Uterus (tissue), 3 donors: ENCODE measurements at regions not wholly inside any gene's neighbourhood (a gene's known extent, or its start where the extent isn't known, plus 50 kb on each side); places are given as distances from the start of the nearest gene placed in this dataset.

ENCODE experiments used
- DNase-seq, 2 donors: peaks; one replicate each; pipeline ENCODE4 v3.0.0-alpha.2; 2019 to 2020
- H3K27ac ChIP-seq, 2 donors: fragments of 200-600 bp; sonication (generic); 1 replicate in 1 of 2; 2 replicates in 1 of 2; pipeline ENCODE4 v1.5.1; 2016 to 2018
- H3K27me3 ChIP-seq, 2 donors: fragments of 200-600 bp; sonication (generic); one replicate each; pipeline ENCODE4 v1.5.1; 2018 to 2019; ENCODE audit warnings: control low read depth in 1 of 2
- H3K36me3 ChIP-seq, 2 donors: fragments of 200-600 bp; sonication (generic); one replicate each; pipeline ENCODE4 v1.5.1; 2019; ENCODE audit warnings: control low read depth in 1 of 2
- H3K4me1 ChIP-seq, 2 donors: fragments of 200-600 bp; sonication (generic); one replicate each; pipeline ENCODE4 v1.5.1; 2018 to 2019; ENCODE audit warnings: control low read depth in 1 of 2
- H3K4me3 ChIP-seq, 2 donors: fragments of 200-600 bp; sonication (generic); 1 replicate in 1 of 2; 2 replicates in 1 of 2; pipeline ENCODE4 v1.5.1; 2018 to 2019; ENCODE audit warnings: mild to moderate bottlenecking in 1 of 2
- H3K9me3 ChIP-seq, 2 donors: fragments of 200-600 bp; sonication (generic); one replicate each; pipeline ENCODE4 v1.5.1; 2019; ENCODE audit warnings: control low read depth in 1 of 2
- POLR2A ChIP-seq, 2 donors: fragments of 450-650 bp; IDR thresholded peaks; one replicate each; pipeline ENCODE4 v1.6.1; 2016; ENCODE audit warnings: antibody characterized with exemption in 2 of 2, mild to moderate bottlenecking in 1 of 2, moderate library complexity in 1 of 2
- intact Hi-C: fragments of 100-400 bp; cut with DNase I; formaldehyde crosslinking; loops from one replicate; pipeline ENCODE4 v1.15.1; 2023; ENCODE audit warnings: low total_unique reads
- TF ChIP-seq, protein P1 (sequence below), 4 experiments: fragments of 200-600 bp in 2 of 4; fragments of 450-650 bp in 2 of 4; sonication (generic) in 2 of 4; IDR thresholded peaks; one replicate each; pipeline ENCODE4 v1.5.1; 2016 to 2019; ENCODE audit warnings: antibody characterized with exemption in 4 of 4, mild to moderate bottlenecking in 2 of 4, moderate library complexity in 1 of 4
- donor health status: DM: yes; HTN: yes; CAD: no.

DNA sequence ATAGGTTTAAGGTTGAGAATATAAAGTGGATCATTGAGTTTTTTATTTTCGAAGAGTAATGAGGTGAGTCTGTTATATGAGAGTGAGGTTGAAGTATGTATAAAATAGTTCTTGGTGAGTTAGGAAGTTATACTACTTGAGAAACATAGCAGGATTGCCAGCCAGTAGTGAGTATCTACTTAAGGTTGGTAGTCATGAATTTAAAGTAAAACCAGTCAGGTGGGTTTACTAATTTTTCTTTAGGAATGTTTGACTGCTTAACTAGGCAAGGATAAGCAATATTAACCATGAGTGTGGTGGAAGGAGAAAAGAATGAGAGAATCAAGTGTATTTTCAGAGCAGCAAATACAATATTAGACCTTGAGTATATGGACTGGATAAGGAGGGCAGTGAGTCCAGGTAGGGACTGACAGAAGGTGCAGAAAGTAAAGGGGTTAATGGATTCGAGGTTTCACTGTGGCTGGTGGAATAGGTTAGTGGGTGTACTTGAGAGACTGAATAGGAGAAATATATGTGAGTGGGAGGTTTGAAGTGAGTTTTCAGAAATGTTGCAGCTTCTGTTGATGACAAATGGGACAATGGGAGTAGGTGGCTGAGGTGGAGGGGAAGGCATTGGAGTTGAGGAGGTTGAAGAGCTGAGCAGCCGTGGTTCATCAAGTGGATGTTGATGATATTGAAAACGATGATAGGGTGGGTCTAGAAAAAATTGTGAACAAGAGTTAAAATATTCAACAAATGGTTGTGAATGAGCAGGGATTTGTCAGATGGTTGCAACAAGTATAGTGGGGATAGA is 232.5 kb upstream of the ASCC3 start:
- Histone ChIP-seq H3K9me3 (no peaks in the 10 kb centered on the region), H3K4me1 (no peaks in the 10 kb centered on the region), H3K36me3 (no peaks in the 10 kb centered on the region), H3K27ac (no peak overlapping the region), H3K27me3 (no peaks in the 10 kb centered on the region), H3K4me3 (no peak overlapping the region)
- TF ChIP-seq POLR2A (IDR thresholded peaks at IDR 0.05), result no peak
- TF ChIP-seq, protein P1, sequence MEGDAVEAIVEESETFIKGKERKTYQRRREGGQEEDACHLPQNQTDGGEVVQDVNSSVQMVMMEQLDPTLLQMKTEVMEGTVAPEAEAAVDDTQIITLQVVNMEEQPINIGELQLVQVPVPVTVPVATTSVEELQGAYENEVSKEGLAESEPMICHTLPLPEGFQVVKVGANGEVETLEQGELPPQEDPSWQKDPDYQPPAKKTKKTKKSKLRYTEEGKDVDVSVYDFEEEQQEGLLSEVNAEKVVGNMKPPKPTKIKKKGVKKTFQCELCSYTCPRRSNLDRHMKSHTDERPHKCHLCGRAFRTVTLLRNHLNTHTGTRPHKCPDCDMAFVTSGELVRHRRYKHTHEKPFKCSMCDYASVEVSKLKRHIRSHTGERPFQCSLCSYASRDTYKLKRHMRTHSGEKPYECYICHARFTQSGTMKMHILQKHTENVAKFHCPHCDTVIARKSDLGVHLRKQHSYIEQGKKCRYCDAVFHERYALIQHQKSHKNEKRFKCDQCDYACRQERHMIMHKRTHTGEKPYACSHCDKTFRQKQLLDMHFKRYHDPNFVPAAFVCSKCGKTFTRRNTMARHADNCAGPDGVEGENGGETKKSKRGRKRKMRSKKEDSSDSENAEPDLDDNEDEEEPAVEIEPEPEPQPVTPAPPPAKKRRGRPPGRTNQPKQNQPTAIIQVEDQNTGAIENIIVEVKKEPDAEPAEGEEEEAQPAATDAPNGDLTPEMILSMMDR (IDR thresholded peaks at IDR 0.05), result no peak
- intact Hi-C loops, result no loop called here
- DNase-seq, result no peak

DNA sequence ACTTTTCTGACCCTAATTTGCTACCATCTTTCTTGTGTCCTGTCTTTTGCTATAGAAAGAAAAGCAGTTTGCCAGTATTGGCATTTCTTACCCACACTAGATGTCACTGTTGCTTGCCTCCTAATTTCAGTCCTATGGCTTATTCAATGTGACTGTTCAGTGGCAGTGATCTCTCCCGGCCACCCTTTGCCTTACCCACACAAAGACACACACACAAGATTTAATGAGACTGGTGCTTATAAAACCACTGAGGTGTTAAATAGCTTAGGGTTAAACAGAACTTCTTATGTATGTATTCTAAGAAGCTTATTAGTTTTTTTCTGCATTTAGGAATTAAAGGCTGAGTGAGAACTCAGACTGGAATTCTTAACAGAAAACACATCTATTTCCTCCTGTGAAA is 233.6 kb upstream of the ASCC3 start:
- no peak overlapping the region for H3K4me3 ChIP-seq
- no peaks in the 10 kb centered on the region for H3K27me3 ChIP-seq
- intact Hi-C loops, result no loop called here
- H3K27ac ChIP-seq, result no peak overlapping the region
- no peaks in the 10 kb centered on the region for H3K36me3 ChIP-seq
- DNase-seq, result no peak
- TF ChIP-seq, protein P1 (IDR thresholded peaks at IDR 0.05), result no peak
- no peak for TF ChIP-seq POLR2A (IDR thresholded peaks at IDR 0.05)
- H3K9me3 ChIP-seq, result no peaks in the 10 kb centered on the region
- no peaks in the 10 kb centered on the region for H3K4me1 ChIP-seq

GRCh38 chr6:101116337-101116736 is 235.2 kb upstream of the ASCC3 start:
- intact Hi-C loops, result no loop called here

GRCh38 chr6:101117393-101118135 is 236.4 kb upstream of the ASCC3 start:
- Histone ChIP-seq H3K36me3 (no peaks in the 10 kb centered on the region), H3K9me3 (no peaks in the 10 kb centered on the region), H3K27ac (no peak overlapping the region), H3K4me3 (no peak overlapping the region), H3K4me1 (no peaks in the 10 kb centered on the region), H3K27me3 (no peaks in the 10 kb centered on the region)
- intact Hi-C loops, result no loop called here
- no peak for DNase-seq
- TF ChIP-seq, protein P1 (IDR thresholded peaks at IDR 0.05), result no peak
- TF ChIP-seq POLR2A (IDR thresholded peaks at IDR 0.05), result no peak

More at GRCh38 chr6:101116337-101116736, 235.2 kb upstream of the ASCC3 start:
- no peak overlapping the region for H3K27ac ChIP-seq
- H3K4me1 ChIP-seq, result no peaks in the 10 kb centered on the region
- no peak overlapping the region for H3K4me3 ChIP-seq
- H3K27me3 ChIP-seq, result no peaks in the 10 kb centered on the region
- TF ChIP-seq, protein P1 (IDR thresholded peaks at IDR 0.05), result no peak
- TF ChIP-seq POLR2A (IDR thresholded peaks at IDR 0.05), result no peak
- no peaks in the 10 kb centered on the region for H3K9me3 ChIP-seq
- DNase-seq, result no peak
- H3K36me3 ChIP-seq, result no peaks in the 10 kb centered on the region

DNA sequence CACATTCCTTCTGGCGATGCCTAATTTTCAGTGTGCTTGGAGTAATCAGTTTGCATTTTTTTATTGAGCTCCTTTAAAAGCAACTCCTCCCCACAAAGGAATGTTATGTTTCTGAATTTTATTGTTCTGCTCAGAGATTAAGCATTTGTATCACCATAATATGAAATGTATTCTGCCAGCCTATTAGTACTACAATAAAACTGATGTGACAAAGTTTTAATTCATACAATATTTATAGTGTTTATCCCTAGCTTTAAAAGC is 236.9 kb upstream of the ASCC3 start:
- Histone ChIP-seq H3K27me3 (no peaks in the 10 kb centered on the region), H3K36me3 (no peaks in the 10 kb centered on the region), H3K27ac (no peak overlapping the region), H3K4me3 (no peak overlapping the region), H3K9me3 (no peaks in the 10 kb centered on the region), H3K4me1 (no peaks in the 10 kb centered on the region)
- intact Hi-C loops, result no loop called here
- no peak for DNase-seq
- TF ChIP-seq POLR2A (IDR thresholded peaks at IDR 0.05), result no peak
- TF ChIP-seq, protein P1 (IDR thresholded peaks at IDR 0.05), result no peak
